Lower leg skin (tissue), 3 donors: ENCODE measurements at regions not wholly inside any gene's neighbourhood (a gene's known extent, or its start where the extent isn't known, plus 50 kb on each side); places are given as distances from the start of the nearest gene placed in this dataset.

Experiments
- CTCF ChIP-seq, 3 donors: fragments of 450-650 bp; IDR thresholded peaks; one replicate each; pipeline ENCODE4 v1.5.1; 2016; ENCODE audit warnings: antibody characterized with exemption in 3 of 3, mild to moderate bottlenecking in 3 of 3, moderate library complexity in 2 of 3
- POLR2A ChIP-seq, 2 donors: fragments of 450-650 bp; IDR thresholded peaks; one replicate each; pipeline ENCODE4 v1.6.1; 2016 to 2017; ENCODE audit warnings: antibody characterized with exemption in 2 of 2, mild to moderate bottlenecking in 1 of 2, moderate library complexity in 1 of 2

GRCh38 chr11:128303383-128303782 is 284.0 kb downstream of the ETS1 start:
- TF ChIP-seq CTCF (IDR thresholded peaks at IDR 0.05) (no peak), POLR2A (IDR thresholded peaks at IDR 0.05) (no peak)
